SK-N-SH (cell line): ENCODE measurements at regions not wholly inside any gene's neighbourhood (a gene's known extent, or its start where the extent isn't known, plus 50 kb on each side); places are given as distances from the start of the nearest gene placed in this dataset.

Source experiments
- CTCF ChIA-PET: fragments of 300-600, 350-600 bp; formaldehyde crosslinking; extraction: SDS; loops from one replicate; lab custom pipeline; 2021; lab: Yijun Ruan, JAX
- POLR2A ChIA-PET: fragments of 350-600 bp; sonication (Branson Sonifier 250); formaldehyde crosslinking; extraction: SDS; loops from one replicate; lab custom pipeline; 2020; ENCODE audit warnings: antibody characterized with exemption, inconsistent platforms; lab: Yijun Ruan, JAX
- DNase-seq: peaks from one replicate; pipeline ENCODE4 v3.0.0; 2012
- H2AFZ ChIP-seq: fragments of 200-600 bp; sonication (generic); 2 replicates; pipeline ENCODE4 v1.8.1; 2016; ENCODE audit warnings: antibody characterized with exemption, mild to moderate bottlenecking, low read depth
- H3F3A ChIP-seq: fragments of 200-600 bp; sonication (generic); replicated peaks from 2 replicates; pipeline ENCODE3; 2016; ENCODE audit warnings: antibody characterized with exemption, mild to moderate bottlenecking; ENCODE audit not compliant: insufficient read depth
- H3K27ac ChIP-seq, 2 experiments: fragments of 200-500 bp in 1 of 2; fragments of 200-600 bp in 1 of 2; sonication (Bioruptor generic) in 1 of 2; sonication (generic), shearing (Covaris generic) in 1 of 2; 2 replicates each; pipeline versions ENCODE4 v1.5.1 to v1.6.1; 2014 to 2016; ENCODE audit warnings: low read depth in 2 of 2, inconsistent platforms in 1 of 2, low read length in 1 of 2, mild to moderate bottlenecking in 1 of 2, mixed read lengths in 1 of 2
- H3K27me3 ChIP-seq: fragments of 200-600 bp; sonication (generic), shearing (Covaris generic); 2 replicates; pipeline ENCODE4 v1.6.1; 2016; ENCODE audit warnings: mixed run types; ENCODE audit not compliant: insufficient read depth
- H3K36me3 ChIP-seq, 2 experiments: fragments of 200-500 bp in 1 of 2; fragments of 200-600 bp in 1 of 2; sonication (Bioruptor generic) in 1 of 2; sonication (generic) in 1 of 2; replicated peaks in 1 of 2; 2 replicates each; pipeline versions ENCODE3 to v1.5.1; 2014 to 2016; ENCODE audit warnings: low read length in 1 of 2, mild to moderate bottlenecking in 1 of 2; ENCODE audit not compliant: insufficient read depth in 2 of 2, control insufficient read depth in 1 of 2
- H3K4me1 ChIP-seq, 2 experiments: fragments of 200-500 bp in 1 of 2; fragments of 200-600 bp in 1 of 2; sonication (Bioruptor generic) in 1 of 2; sonication (generic), shearing (Covaris generic) in 1 of 2; 2 replicates each; pipeline versions ENCODE4 v1.5.1 to v1.6.1; 2014 to 2016; ENCODE audit warnings: low read depth in 1 of 2, low read length in 1 of 2, mixed run types in 1 of 2; ENCODE audit not compliant: insufficient read depth in 2 of 2, control insufficient read depth in 1 of 2
- H3K4me2 ChIP-seq: fragments of 200-600 bp; sonication (generic), shearing (Covaris generic); 2 replicates; pipeline ENCODE4 v1.6.1; 2017; ENCODE audit warnings: mixed run types
- H3K4me3 ChIP-seq, 2 experiments: fragments of 200-500 bp in 1 of 2; fragments of 200-600 bp in 1 of 2; sonication (Bioruptor generic) in 1 of 2; sonication (generic), shearing (Covaris generic) in 1 of 2; 2 replicates each; pipeline versions ENCODE4 v1.5.1 to v1.8.1; 2014 to 2016; ENCODE audit warnings: low read depth in 2 of 2, inconsistent platforms in 1 of 2, low read length in 1 of 2, mild to moderate bottlenecking in 1 of 2, mixed read lengths in 1 of 2, moderate library complexity in 1 of 2
- H3K79me2 ChIP-seq: fragments of 200-600 bp; sonication (generic); 2 replicates; pipeline ENCODE4 v1.8.1; 2017; ENCODE audit warnings: mild to moderate bottlenecking; ENCODE audit not compliant: insufficient read depth
- H3K9ac ChIP-seq: fragments of 200-600 bp; sonication (generic); 2 replicates; pipeline ENCODE4 v1.6.1; 2017; ENCODE audit warnings: mixed run types
- H3K9me2 ChIP-seq: fragments of 200-600 bp; sonication (generic); 2 replicates; pipeline ENCODE4 v1.6.1; 2017; ENCODE audit warnings: mixed run types
- H3K9me3 ChIP-seq: fragments of 200-600 bp; sonication (generic); 2 replicates; pipeline ENCODE4 v1.6.1; 2017; ENCODE audit warnings: mixed run types, mild to moderate bottlenecking, moderate library complexity
- H4K20me1 ChIP-seq: fragments of 200-600 bp; sonication (generic); 2 replicates; pipeline ENCODE4 v1.6.1; 2017; ENCODE audit warnings: mild to moderate bottlenecking, mixed run types; ENCODE audit not compliant: insufficient read depth
- CTCF ChIP-seq: fragments of 200-600 bp; sonication (generic); IDR thresholded peaks from 2 replicates; pipeline ENCODE4 v1.6.1; 2017; ENCODE audit warnings: antibody characterized with exemption, mild to moderate bottlenecking, moderate library complexity
- ELF1 ChIP-seq: IDR thresholded peaks from 2 replicates; pipeline ENCODE4 v1.4.0; 2012
- FOSL2 ChIP-seq: IDR thresholded peaks from 2 replicates; pipeline ENCODE4 v1.4.0; 2012; ENCODE audit warnings: low read depth, mild to moderate bottlenecking, moderate library complexity, borderline replicate concordance
- FOXJ3 ChIP-seq: sonication (generic); formaldehyde crosslinking; IDR thresholded peaks from 2 replicates; pipeline ENCODE4 v1.5.1; 2020; ENCODE audit warnings: mild to moderate bottlenecking, missing genetic modification reagents
- MAX ChIP-seq: IDR thresholded peaks from 2 replicates; pipeline ENCODE4 v1.4.0; 2012; ENCODE audit warnings: low read depth
- NFIC ChIP-seq: IDR thresholded peaks from 2 replicates; pipeline ENCODE4 v1.4.0; 2012; ENCODE audit warnings: borderline replicate concordance
- NRF1 ChIP-seq: IDR thresholded peaks from 2 replicates; pipeline ENCODE4 v1.6.1; 2012; ENCODE audit warnings: low read depth, mild to moderate bottlenecking, low read length
- RAD21 ChIP-seq: IDR thresholded peaks from 2 replicates; pipeline ENCODE4 v1.6.1; 2012; ENCODE audit warnings: mild to moderate bottlenecking, low read length
- RCOR1 ChIP-seq: fragments of 150-350 bp; IDR thresholded peaks from 2 replicates; pipeline ENCODE4 v1.6.1; 2017; ENCODE audit warnings: antibody characterized with exemption, low read length
- RXRA ChIP-seq: IDR thresholded peaks from 2 replicates; pipeline ENCODE4 v1.4.0; 2012; ENCODE audit warnings: low read depth, mild to moderate bottlenecking, borderline replicate concordance
- TAF1 ChIP-seq: IDR thresholded peaks from 2 replicates; pipeline ENCODE4 v1.6.1; 2012; ENCODE audit warnings: low read depth, mild to moderate bottlenecking, low read length, moderate library complexity, borderline replicate concordance
- TCF12 ChIP-seq: IDR thresholded peaks from 2 replicates; pipeline ENCODE4 v1.4.0; 2012
- TEAD4 ChIP-seq: IDR thresholded peaks from 2 replicates; pipeline ENCODE4 v1.4.0; 2012; ENCODE audit warnings: mild to moderate bottlenecking, borderline replicate concordance; ENCODE audit not compliant: insufficient read depth
- YY1 ChIP-seq: IDR thresholded peaks from 2 replicates; pipeline ENCODE4 v1.4.0; 2012; ENCODE audit warnings: low read depth, mild to moderate bottlenecking
- WGBS: methylation state at CpG from one replicate; pipeline ENCODE4 v1.1.6; 2017; ENCODE audit warnings: low lambda C conversion rate; 5-methylcytosine and 5-hydroxymethylcytosine counted together
- TF ChIP-seq, protein P1 (sequence below): IDR thresholded peaks from 2 replicates; pipeline ENCODE4; 2012
- TF ChIP-seq, protein P2 (sequence below): IDR thresholded peaks from 2 replicates; pipeline ENCODE4 v1.6.1; 2012; ENCODE audit warnings: mild to moderate bottlenecking, low read depth, low read length, moderate library complexity
- TF ChIP-seq, protein P3 (sequence below): IDR thresholded peaks from 2 replicates; pipeline ENCODE4 v1.4.0; 2012; ENCODE audit warnings: low read depth, borderline replicate concordance
- TF ChIP-seq, protein P4 (sequence below): fragments of 150-350 bp; IDR thresholded peaks from 2 replicates; pipeline ENCODE4 v1.6.1; 2016; ENCODE audit warnings: mild to moderate bottlenecking, low read depth, low read length

DNA sequence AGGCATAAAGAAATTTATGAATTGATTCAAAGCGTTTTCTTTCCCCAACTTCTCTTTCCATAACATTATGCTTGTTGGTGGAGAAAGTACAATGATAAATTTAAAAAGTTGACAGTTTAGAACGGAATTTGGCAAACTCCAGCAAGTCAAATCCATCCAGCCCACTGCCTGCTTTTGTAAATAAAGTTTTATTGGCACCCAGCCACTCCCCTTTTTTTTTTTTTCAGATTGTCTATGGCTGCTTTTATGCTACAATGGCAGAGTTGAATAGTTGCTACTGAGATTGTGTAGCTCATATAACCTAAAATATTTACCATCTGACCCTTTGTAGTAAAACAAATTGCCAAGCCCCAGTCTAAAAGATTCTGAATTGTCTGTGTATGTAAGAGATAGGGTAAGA, 112.8 kb upstream of the RBMS3 start:
- Histone ChIP-seq H3K27me3 (no peaks in the 10 kb centered on the region), H3K9me3 (no peaks in the 10 kb centered on the region), H3K79me2 (no peaks in the 10 kb centered on the region), H3K27ac (no peak overlapping the region), H3K4me3 (no peak overlapping the region), H3F3A (peaks cover 17% of the 10 kb centered on the region), H3K9me2 (no peaks in the 10 kb centered on the region), H3K4me2 (no peak overlapping the region), H4K20me1 (no peaks in the 10 kb centered on the region), H2AFZ (no peak overlapping the region), H3K36me3 (no peaks in the 10 kb centered on the region), H3K4me1 (peaks cover 8 to 13% of the 10 kb centered on the region in 2 experiments), H3K9ac (no peak overlapping the region)
- no peak for DNase-seq
- TF ChIP-seq, protein P1, sequence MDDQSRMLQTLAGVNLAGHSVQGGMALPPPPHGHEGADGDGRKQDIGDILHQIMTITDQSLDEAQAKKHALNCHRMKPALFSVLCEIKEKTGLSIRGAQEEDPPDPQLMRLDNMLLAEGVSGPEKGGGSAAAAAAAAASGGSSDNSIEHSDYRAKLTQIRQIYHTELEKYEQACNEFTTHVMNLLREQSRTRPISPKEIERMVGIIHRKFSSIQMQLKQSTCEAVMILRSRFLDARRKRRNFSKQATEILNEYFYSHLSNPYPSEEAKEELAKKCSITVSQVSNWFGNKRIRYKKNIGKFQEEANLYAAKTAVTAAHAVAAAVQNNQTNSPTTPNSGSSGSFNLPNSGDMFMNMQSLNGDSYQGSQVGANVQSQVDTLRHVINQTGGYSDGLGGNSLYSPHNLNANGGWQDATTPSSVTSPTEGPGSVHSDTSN = no peak
- TF ChIP-seq TCF12 = no peak
- TF ChIP-seq TEAD4 = no peak
- TF ChIP-seq, protein P2, sequence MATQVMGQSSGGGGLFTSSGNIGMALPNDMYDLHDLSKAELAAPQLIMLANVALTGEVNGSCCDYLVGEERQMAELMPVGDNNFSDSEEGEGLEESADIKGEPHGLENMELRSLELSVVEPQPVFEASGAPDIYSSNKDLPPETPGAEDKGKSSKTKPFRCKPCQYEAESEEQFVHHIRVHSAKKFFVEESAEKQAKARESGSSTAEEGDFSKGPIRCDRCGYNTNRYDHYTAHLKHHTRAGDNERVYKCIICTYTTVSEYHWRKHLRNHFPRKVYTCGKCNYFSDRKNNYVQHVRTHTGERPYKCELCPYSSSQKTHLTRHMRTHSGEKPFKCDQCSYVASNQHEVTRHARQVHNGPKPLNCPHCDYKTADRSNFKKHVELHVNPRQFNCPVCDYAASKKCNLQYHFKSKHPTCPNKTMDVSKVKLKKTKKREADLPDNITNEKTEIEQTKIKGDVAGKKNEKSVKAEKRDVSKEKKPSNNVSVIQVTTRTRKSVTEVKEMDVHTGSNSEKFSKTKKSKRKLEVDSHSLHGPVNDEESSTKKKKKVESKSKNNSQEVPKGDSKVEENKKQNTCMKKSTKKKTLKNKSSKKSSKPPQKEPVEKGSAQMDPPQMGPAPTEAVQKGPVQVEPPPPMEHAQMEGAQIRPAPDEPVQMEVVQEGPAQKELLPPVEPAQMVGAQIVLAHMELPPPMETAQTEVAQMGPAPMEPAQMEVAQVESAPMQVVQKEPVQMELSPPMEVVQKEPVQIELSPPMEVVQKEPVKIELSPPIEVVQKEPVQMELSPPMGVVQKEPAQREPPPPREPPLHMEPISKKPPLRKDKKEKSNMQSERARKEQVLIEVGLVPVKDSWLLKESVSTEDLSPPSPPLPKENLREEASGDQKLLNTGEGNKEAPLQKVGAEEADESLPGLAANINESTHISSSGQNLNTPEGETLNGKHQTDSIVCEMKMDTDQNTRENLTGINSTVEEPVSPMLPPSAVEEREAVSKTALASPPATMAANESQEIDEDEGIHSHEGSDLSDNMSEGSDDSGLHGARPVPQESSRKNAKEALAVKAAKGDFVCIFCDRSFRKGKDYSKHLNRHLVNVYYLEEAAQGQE = no peak
- TF ChIP-seq, protein P3, sequence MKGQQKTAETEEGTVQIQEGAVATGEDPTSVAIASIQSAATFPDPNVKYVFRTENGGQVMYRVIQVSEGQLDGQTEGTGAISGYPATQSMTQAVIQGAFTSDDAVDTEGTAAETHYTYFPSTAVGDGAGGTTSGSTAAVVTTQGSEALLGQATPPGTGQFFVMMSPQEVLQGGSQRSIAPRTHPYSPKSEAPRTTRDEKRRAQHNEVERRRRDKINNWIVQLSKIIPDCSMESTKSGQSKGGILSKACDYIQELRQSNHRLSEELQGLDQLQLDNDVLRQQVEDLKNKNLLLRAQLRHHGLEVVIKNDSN = no peak
- no peak for TF ChIP-seq YY1
- TF ChIP-seq NFIC = no peak
- TF ChIP-seq FOSL2 = no peak
- no peak for TF ChIP-seq RCOR1
- TF ChIP-seq FOXJ3 (CRISPR knock-in tag) = no peak
- TF ChIP-seq MAX = no peak
- TF ChIP-seq ELF1 = no peak
- no peak for TF ChIP-seq TAF1
- 92% methylated on average over 2 of the region's 2 CpGs for WGBS
- ChIA-PET CTCF (no interaction called here), POLR2A (no interaction called here)

- Histone ChIP-seq H4K20me1 (no peaks in the 10 kb centered on the region), H3K27ac (no peak overlapping the region), H3K4me2 (no peak overlapping the region), H3K79me2 (no peaks in the 10 kb centered on the region), H3K27me3 (no peaks in the 10 kb centered on the region), H3K9me2 (no peaks in the 10 kb centered on the region), H3K36me3 (no peaks in the 10 kb centered on the region), H3K4me1 (peaks cover 8 to 13% of the 10 kb centered on the region in 2 experiments), H2AFZ (no peak overlapping the region), H3K9me3 (no peaks in the 10 kb centered on the region), H3K4me3 (no peak overlapping the region), H3F3A (peaks cover 17% of the 10 kb centered on the region), H3K9ac (no peak overlapping the region)
- ChIA-PET POLR2A (no interaction called here), CTCF (interaction anchor here (1.5 kb wide), 1 partner anchor 112 kb away, joined by 4 read pairs; the partner anchor contains the start of gene RBMS3)
- no peak for DNase-seq
- 48% methylated on average over 1 of the region's 1 CpG for WGBS
- TF ChIP-seq MAX (no peak), FOXJ3 (CRISPR knock-in tag) (no peak), TAF1 (no peak), RAD21 (no peak), NRF1 (no peak), RXRA (no peak), TEAD4 (no peak), CTCF (no peak)
- TF ChIP-seq, protein P1 = peak; percentile 74; the same call in 1 of the 2 replicates
- TF ChIP-seq, protein P4, sequence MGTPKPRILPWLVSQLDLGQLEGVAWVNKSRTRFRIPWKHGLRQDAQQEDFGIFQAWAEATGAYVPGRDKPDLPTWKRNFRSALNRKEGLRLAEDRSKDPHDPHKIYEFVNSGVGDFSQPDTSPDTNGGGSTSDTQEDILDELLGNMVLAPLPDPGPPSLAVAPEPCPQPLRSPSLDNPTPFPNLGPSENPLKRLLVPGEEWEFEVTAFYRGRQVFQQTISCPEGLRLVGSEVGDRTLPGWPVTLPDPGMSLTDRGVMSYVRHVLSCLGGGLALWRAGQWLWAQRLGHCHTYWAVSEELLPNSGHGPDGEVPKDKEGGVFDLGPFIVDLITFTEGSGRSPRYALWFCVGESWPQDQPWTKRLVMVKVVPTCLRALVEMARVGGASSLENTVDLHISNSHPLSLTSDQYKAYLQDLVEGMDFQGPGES = no peak
Observed at GRCh38 chr3:29168696-29169095, 112.2 kb upstream of the RBMS3 start.
